Kidney capillary endothelial cell (primary cell): ENCODE measurements at regions not wholly inside any gene's neighbourhood (a gene's known extent, or its start where the extent isn't known, plus 50 kb on each side); places are given as distances from the start of the nearest gene placed in this dataset.
A peak's percentile ranks its signal among the peaks of the same experiment; 100 is the strongest.
"Not testable (repeated sequence)": the region's sequence is repeated elsewhere in the genome, so short reads cannot be mapped to it uniquely, and the experiment has no call there.

Source experiments
- DNase-seq: peaks from one replicate; pipeline ENCODE4 v3.0.0-alpha.2; 2018; ENCODE audit warnings: low spot score

GRCh38 chr16:10232757-10233156, 50.5 kb upstream of the GRIN2A start:
- DNase-seq, result no peak

- no peak for DNase-seq
Observed at GRCh38 chr16:10239640-10240039, 57.4 kb upstream of the GRIN2A start.

- no peak for DNase-seq
Observed at GRCh38 chr16:10240854-10241613, 58.8 kb upstream of the GRIN2A start.

GRCh38 chr16:10242097-10242496, 59.9 kb upstream of the GRIN2A start:
- DNase-seq, result no peak

GRCh38 chr16:10242916-10243315, 60.7 kb upstream of the GRIN2A start:
- no peak for DNase-seq

GRCh38 chr16:10245002-10245401, 62.8 kb upstream of the GRIN2A start:
- no peak for DNase-seq

- DNase-seq, result no peak
Observed at GRCh38 chr16:10250137-10250828, 68.1 kb upstream of the GRIN2A start.

- no peak for DNase-seq
Observed at GRCh38 chr16:10252155-10252554, 69.9 kb upstream of the GRIN2A start.

- DNase-seq, result no peak
Observed at GRCh38 chr16:10253409-10253808, 71.2 kb upstream of the GRIN2A start.

- DNase-seq, result no peak
Observed at GRCh38 chr16:10255728-10256127, 73.5 kb upstream of the GRIN2A start.

GRCh38 chr16:10256784-10257641, 74.8 kb upstream of the GRIN2A start:
- DNase-seq, result peak; percentile 20

- not testable (repeated sequence) for DNase-seq
Observed at GRCh38 chr16:10257642-10258251, 75.5 kb upstream of the GRIN2A start.

- not testable (repeated sequence) for DNase-seq
Observed at GRCh38 chr16:10258930-10259603, 76.8 kb upstream of the GRIN2A start.

- DNase-seq, result no peak
Observed at GRCh38 chr16:10261077-10261476, 78.8 kb upstream of the GRIN2A start.

- DNase-seq, result not testable (repeated sequence)
Observed at GRCh38 chr16:10261526-10261925, 79.3 kb upstream of the GRIN2A start.

GRCh38 chr16:10262377-10263132, 80.3 kb upstream of the GRIN2A start:
- no peak for DNase-seq

GRCh38 chr16:10265770-10266615, 83.8 kb upstream of the GRIN2A start:
- DNase-seq, result no peak

- DNase-seq, result no peak
Observed at GRCh38 chr16:10266809-10267208, 84.6 kb upstream of the GRIN2A start.

- no peak for DNase-seq
Observed at GRCh38 chr16:10269632-10270031, 87.4 kb upstream of the GRIN2A start.
